ENCODE measurements at regions not wholly inside any gene's neighbourhood (a gene's known extent, or its start where the extent isn't known, plus 50 kb on each side); places are given as distances from the start of the nearest gene placed in this dataset.
"Not testable (repeated sequence)": the region's sequence is repeated elsewhere in the genome, so short reads cannot be mapped to it uniquely, and the experiment has no call there.

DNA sequence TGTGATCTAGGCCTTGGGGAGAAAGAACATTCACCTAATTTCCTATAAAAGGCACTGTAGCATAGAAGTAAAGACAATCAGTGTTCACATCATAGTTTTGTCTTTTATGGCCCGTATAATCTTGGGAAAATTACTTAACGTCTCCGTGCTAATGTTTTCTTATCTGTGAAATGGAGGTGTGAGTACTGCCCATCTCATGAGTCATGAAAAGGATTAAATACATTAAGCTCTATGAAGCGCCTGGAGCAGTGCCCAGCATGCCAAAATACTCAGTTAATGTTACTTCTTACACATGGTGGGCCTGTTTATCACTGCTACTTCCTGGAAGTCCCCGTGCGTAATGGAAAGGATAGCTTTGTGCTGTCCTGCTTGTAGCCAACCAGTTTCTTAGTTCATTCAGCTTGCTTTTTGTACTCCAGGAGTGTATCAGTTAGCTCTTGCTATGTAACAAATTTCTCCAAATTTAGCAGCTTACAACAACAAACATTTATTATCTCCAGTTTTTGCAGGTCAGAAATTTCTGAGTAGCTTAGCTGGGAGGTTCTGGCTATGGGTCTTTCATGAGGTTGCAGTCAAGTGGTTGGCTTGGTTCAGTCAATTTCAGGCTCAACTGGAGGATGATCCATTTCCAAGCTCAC, 103.6 kb upstream of the BMP2 start:
- DNase-seq (ENCODE audit: low read depth): no peak
- TF ChIP-seq, protein P1, sequence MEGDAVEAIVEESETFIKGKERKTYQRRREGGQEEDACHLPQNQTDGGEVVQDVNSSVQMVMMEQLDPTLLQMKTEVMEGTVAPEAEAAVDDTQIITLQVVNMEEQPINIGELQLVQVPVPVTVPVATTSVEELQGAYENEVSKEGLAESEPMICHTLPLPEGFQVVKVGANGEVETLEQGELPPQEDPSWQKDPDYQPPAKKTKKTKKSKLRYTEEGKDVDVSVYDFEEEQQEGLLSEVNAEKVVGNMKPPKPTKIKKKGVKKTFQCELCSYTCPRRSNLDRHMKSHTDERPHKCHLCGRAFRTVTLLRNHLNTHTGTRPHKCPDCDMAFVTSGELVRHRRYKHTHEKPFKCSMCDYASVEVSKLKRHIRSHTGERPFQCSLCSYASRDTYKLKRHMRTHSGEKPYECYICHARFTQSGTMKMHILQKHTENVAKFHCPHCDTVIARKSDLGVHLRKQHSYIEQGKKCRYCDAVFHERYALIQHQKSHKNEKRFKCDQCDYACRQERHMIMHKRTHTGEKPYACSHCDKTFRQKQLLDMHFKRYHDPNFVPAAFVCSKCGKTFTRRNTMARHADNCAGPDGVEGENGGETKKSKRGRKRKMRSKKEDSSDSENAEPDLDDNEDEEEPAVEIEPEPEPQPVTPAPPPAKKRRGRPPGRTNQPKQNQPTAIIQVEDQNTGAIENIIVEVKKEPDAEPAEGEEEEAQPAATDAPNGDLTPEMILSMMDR (IDR thresholded peaks at IDR 0.05; ENCODE audit: control insufficient read depth, extremely low read depth, insufficient read depth): no peak
- no peak overlapping the region for H3K4me3 ChIP-seq (ENCODE audit: low read depth, low read length)

GRCh38 chr20:6663104-6663503, 104.4 kb upstream of the BMP2 start:
- H3K4me3 ChIP-seq (ENCODE audit: low read depth, low read length): no peak overlapping the region
- TF ChIP-seq, protein P1 (IDR thresholded peaks at IDR 0.05; ENCODE audit: control insufficient read depth, extremely low read depth, insufficient read depth): no peak
- no peak for DNase-seq (ENCODE audit: low read depth)

- no peak for DNase-seq (ENCODE audit: low read depth)
- TF ChIP-seq, protein P1 (IDR thresholded peaks at IDR 0.05; ENCODE audit: control insufficient read depth, extremely low read depth, insufficient read depth): no peak
- H3K4me3 ChIP-seq (ENCODE audit: low read depth, low read length): no peak overlapping the region
Observed at GRCh38 chr20:6662309-6662708, 105.2 kb upstream of the BMP2 start.

DNA sequence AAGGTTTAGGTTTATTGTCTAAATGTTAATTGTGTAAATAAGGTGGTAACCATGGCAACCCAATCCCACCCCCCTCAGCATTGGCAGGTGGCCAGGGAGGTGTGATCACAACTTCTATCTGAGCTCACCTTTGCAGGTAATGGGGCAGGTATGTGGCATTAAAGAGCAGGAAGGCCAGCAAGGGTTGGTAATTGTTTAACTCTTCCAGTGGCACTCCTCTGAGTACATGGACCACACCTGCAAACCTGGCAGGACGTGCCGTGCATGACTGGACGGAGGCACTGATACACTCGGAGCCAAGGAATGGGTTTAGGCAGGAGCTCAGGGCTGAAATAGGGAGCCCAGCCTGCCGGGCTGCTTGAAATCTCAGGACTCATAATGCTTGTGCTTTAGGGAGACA, 107.0 kb upstream of the BMP2 start:
- H3K4me3 ChIP-seq (ENCODE audit: low read depth, low read length): no peak overlapping the region
- TF ChIP-seq, protein P1 (IDR thresholded peaks at IDR 0.05; ENCODE audit: control insufficient read depth, extremely low read depth, insufficient read depth): no peak
- no peak for DNase-seq (ENCODE audit: low read depth)

- not testable (repeated sequence) for H3K4me3 ChIP-seq (ENCODE audit: low read depth, low read length); DNase-seq (ENCODE audit: low read depth)
Observed at GRCh38 chr20:6658909-6659308, 108.6 kb upstream of the BMP2 start.

DNA sequence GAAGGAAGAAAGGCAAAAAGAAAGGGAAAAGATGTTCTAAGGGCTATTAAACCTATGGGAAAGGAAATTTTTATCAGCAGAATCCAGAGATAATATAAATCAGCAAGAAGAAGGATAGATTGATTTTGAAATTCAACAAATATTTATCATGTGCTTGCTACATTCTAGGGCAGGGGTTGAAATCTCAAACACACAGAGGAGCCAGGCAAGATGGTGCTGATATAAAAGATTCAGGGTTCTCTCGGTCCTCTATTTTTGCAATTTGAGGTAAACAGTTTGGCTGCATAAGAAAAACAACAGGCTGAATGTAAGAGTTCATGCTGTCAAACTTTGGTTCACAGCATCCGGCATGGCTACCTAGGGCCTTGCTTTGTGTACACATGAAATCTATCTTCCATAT, 109.6 kb upstream of the BMP2 start:
- TF ChIP-seq, protein P1 (IDR thresholded peaks at IDR 0.05; ENCODE audit: control insufficient read depth, extremely low read depth, insufficient read depth): no peak

GRCh38 chr20:6657111-6657510, 110.4 kb upstream of the BMP2 start:
- H3K4me3 ChIP-seq (ENCODE audit: low read depth, low read length): no peak overlapping the region
- no peak for DNase-seq (ENCODE audit: low read depth)
- TF ChIP-seq, protein P1 (IDR thresholded peaks at IDR 0.05; ENCODE audit: control insufficient read depth, extremely low read depth, insufficient read depth): no peak

More for the DNA sequence above, 109.6 kb upstream of the BMP2 start:
- H3K4me3 ChIP-seq (ENCODE audit: low read depth, low read length): no peak overlapping the region
- DNase-seq (ENCODE audit: low read depth): no peak

All from LNCaP clone FGC (cell line).